SK-N-MC (cell line): ENCODE measurements at regions not wholly inside any gene's neighbourhood (a gene's known extent, or its start where the extent isn't known, plus 50 kb on each side); places are given as distances from the start of the nearest gene placed in this dataset.

ENCODE experiments used
- EZH2 ChIP-seq: fragments of 200-600 bp; sonication (generic); IDR thresholded peaks from one replicate; pipeline ENCODE4 v1.6.1; 2017; ENCODE audit warnings: antibody characterized with exemption
- FOXP2 ChIP-seq: optimal IDR thresholded peaks from 2 replicates; pipeline ENCODE3; 2011; ENCODE audit warnings: mild to moderate bottlenecking, moderate library complexity; ENCODE audit not compliant: insufficient read depth; ENCODE audit errors: extremely low read length, control extremely low read depth
- POLR2AphosphoS5 ChIP-seq: IDR thresholded peaks from 2 replicates; pipeline ENCODE4 v1.6.1; 2012; ENCODE audit warnings: mild to moderate bottlenecking, low read depth, low read length, borderline replicate concordance

DNA sequence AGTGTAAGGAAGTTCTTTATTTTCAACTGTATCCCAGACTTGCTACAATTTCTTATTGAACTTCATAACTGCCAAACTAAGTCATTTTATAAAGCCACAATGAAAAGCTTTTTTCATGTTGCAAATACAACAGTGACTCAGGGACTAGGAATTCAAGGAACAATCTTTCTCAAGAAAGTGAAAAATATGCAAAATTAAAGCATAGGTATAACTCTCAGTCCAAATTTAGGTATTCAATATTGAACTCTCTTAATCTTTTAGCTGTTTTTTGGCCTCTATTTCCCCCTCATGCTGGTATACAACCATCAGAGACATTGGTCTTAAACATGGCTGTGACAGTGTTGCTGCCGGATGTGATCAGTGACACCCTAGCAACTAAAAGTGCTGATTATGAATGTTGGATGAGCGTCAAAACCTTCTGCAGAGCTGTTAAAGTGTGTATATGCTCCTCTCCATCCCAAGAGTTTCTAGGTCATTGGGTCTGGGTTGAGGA lies 476.9 kb downstream of the ZNF385D start:
- TF ChIP-seq EZH2 (no peak), FOXP2 (no peak), POLR2AphosphoS5 (no peak)
